ENCODE measurements at regions not wholly inside any gene's neighbourhood (a gene's known extent, or its start where the extent isn't known, plus 50 kb on each side); places are given as distances from the start of the nearest gene placed in this dataset.

DNA sequence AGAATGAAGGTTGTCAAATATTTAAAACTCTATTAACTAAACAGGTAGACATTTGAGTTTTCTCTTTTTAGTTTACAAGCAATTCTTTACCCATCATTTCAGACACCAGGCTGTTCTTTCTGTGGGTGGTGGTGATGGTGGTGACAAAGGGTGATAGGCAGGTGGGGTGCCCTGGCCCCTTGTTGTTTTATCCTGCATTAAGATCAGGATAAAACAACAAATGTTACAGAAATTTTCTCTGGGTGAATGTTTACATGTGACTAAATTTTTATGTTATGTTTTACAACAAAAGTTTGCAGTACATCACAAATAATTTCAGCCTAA lies 85.9 kb upstream of the MDM1 start:
- TF ChIP-seq CTCF (IDR thresholded peaks at IDR 0.05; ENCODE audit: insufficient read depth, low read length, poor library complexity, severe bottlenecking) (no peak), EZH2phosphoT487 (conservative IDR thresholded peaks at IDR 0.05; ENCODE audit: low read length) (no peak)
